IPS-11a (cell line): ENCODE measurements at regions not wholly inside any gene's neighbourhood (a gene's known extent, or its start where the extent isn't known, plus 50 kb on each side); places are given as distances from the start of the nearest gene placed in this dataset.

Source experiments
- H3K4me3 ChIP-seq: one replicate; pipeline ENCODE4 v1.5.1; 2013; ENCODE audit warnings: low read depth, low read length, control low read depth

- H3K4me3 ChIP-seq = no peak overlapping the region
Measured at GRCh38 chr12:65756956-65757511, 67.2 kb upstream of the HMGA2 start.

- H3K4me3 ChIP-seq = no peak overlapping the region
Measured at GRCh38 chr12:65758401-65758800, 65.9 kb upstream of the HMGA2 start.

- no peak overlapping the region for H3K4me3 ChIP-seq
Measured at GRCh38 chr12:65759735-65760134, 64.5 kb upstream of the HMGA2 start.

GRCh38 chr12:65761301-65761700, 63.0 kb upstream of the HMGA2 start:
- H3K4me3 ChIP-seq = no peak overlapping the region

- no peak overlapping the region for H3K4me3 ChIP-seq
Measured at GRCh38 chr12:65764325-65764724, 60.0 kb upstream of the HMGA2 start.

GRCh38 chr12:65765436-65765813, 58.9 kb upstream of the HMGA2 start:
- no peak overlapping the region for H3K4me3 ChIP-seq

GRCh38 chr12:65769880-65770279, 54.4 kb upstream of the HMGA2 start:
- H3K4me3 ChIP-seq = no peak overlapping the region
